Lower lobe of right lung (tissue), 2 donors: ENCODE measurements at regions not wholly inside any gene's neighbourhood (a gene's known extent, or its start where the extent isn't known, plus 50 kb on each side); places are given as distances from the start of the nearest gene placed in this dataset.

Experiments used
- ATAC-seq, 2 donors: fragments of 200-7000 bp; cut with Tn5 transposase; one replicate each; pipeline ENCODE4 v1.9.1; 2020 to 2022; ENCODE audit warnings: mild to moderate bottlenecking in 2 of 2, moderate library complexity in 2 of 2
- DNase-seq: peaks from one replicate; pipeline ENCODE4 v3.0.0-alpha.2; 2020
- H3K27ac ChIP-seq: fragments of 200-600 bp; one replicate; pipeline ENCODE4 v1.8.0; 2022
- H3K27me3 ChIP-seq: fragments of 200-600 bp; one replicate; pipeline ENCODE4 v1.8.0; 2022; ENCODE audit warnings: low read depth
- H3K36me3 ChIP-seq: fragments of 200-600 bp; one replicate; pipeline ENCODE4 v1.8.0; 2022; ENCODE audit warnings: mild to moderate bottlenecking
- H3K4me1 ChIP-seq: fragments of 200-600 bp; one replicate; pipeline ENCODE4 v1.8.0; 2022
- H3K4me3 ChIP-seq: fragments of 200-600 bp; one replicate; pipeline ENCODE4 v1.8.0; 2022; ENCODE audit warnings: mild to moderate bottlenecking
- H3K9me3 ChIP-seq: fragments of 200-600 bp; one replicate; pipeline ENCODE4 v1.8.0; 2022
- intact Hi-C: fragments of 100-400 bp; cut with DNase I; formaldehyde crosslinking; loops from one replicate; pipeline ENCODE4 v1.11.0; 2022
- TF ChIP-seq, protein P1 (sequence below): fragments of 200-600 bp; IDR thresholded peaks from one replicate; pipeline ENCODE4 v1.8.0; 2022; ENCODE audit warnings: antibody characterized with exemption, mild to moderate bottlenecking
- donor health status: DM: no; HTN: yes; CAD: no; lungs with severe emphysema.

DNA sequence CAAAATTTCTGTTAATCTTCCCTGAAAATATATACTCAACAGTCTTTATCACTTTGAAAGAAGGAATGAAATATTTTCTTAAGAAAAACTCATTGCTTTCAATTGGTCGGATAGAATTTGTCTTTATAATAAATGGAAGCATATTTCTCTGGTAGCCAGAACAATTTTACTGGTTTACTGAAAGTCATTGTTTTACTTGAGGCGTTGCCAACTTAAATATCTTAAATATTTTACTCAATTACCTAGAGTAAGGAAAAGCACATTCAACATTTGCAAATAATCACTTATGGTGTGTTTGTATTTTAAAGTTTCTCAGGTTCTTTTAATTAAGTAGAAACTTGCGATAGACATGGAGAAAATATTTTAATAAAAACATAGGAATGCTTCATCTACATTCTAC, 1181.7 kb downstream of the EFNA5 start:
- no peaks in the 10 kb centered on the region for H3K27me3 ChIP-seq
- no peak overlapping the region for H3K4me3 ChIP-seq
- ATAC-seq (no peak), DNase-seq (no peak)
- H3K9me3 ChIP-seq: no peaks in the 10 kb centered on the region
- H3K36me3 ChIP-seq: no peaks in the 10 kb centered on the region
- no peak overlapping the region for H3K27ac ChIP-seq
- intact Hi-C loops: no loop called here
- no peaks in the 10 kb centered on the region for H3K4me1 ChIP-seq
- TF ChIP-seq, protein P1, sequence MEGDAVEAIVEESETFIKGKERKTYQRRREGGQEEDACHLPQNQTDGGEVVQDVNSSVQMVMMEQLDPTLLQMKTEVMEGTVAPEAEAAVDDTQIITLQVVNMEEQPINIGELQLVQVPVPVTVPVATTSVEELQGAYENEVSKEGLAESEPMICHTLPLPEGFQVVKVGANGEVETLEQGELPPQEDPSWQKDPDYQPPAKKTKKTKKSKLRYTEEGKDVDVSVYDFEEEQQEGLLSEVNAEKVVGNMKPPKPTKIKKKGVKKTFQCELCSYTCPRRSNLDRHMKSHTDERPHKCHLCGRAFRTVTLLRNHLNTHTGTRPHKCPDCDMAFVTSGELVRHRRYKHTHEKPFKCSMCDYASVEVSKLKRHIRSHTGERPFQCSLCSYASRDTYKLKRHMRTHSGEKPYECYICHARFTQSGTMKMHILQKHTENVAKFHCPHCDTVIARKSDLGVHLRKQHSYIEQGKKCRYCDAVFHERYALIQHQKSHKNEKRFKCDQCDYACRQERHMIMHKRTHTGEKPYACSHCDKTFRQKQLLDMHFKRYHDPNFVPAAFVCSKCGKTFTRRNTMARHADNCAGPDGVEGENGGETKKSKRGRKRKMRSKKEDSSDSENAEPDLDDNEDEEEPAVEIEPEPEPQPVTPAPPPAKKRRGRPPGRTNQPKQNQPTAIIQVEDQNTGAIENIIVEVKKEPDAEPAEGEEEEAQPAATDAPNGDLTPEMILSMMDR: no peak

DNA sequence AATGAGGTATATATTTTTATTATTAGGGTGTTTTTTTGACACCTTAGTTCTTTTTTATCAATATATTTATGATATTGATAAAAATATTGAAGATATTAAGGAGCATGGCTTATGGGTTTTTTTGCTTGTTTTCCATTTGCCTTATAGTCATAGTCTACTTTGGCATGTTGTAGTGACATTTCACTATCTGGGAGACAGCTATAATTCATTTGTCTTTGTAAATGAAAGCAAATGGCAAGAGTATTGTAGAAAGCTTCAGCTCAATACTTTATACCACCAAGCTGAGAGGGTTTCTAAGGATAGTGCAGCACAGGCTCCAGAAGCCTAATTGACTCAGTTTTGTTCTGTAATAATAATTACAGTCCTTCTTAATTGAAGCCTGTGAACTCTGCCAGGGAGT, 1182.3 kb downstream of the EFNA5 start:
- H3K4me1 ChIP-seq: no peaks in the 10 kb centered on the region
- no peaks in the 10 kb centered on the region for H3K9me3 ChIP-seq
- no peak for ATAC-seq
- no peak for DNase-seq
- intact Hi-C loops: no loop called here
- TF ChIP-seq, protein P1: no peak
- no peak overlapping the region for H3K4me3 ChIP-seq
- no peaks in the 10 kb centered on the region for H3K36me3 ChIP-seq
- H3K27me3 ChIP-seq: no peaks in the 10 kb centered on the region
- no peak overlapping the region for H3K27ac ChIP-seq

DNA sequence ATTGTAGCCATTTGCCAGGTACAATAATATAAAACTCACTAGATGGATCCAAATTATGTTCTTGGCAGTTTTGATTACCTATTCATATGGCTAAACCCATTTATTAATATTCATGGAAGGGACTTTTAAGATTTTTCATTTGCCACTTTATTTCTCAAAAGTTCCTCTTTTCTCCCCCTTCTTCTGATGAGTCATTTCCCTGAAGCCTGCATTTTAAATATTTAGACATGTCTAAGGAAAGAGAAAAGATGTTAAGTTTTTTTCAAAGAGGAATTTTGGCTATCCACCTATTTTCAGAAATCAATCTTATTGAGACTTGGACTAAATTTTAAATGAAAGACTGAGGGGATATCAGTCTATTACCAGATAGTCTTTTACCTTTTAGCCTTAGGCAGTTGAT, 1189.4 kb downstream of the EFNA5 start:
- Histone ChIP-seq H3K36me3 (no peaks in the 10 kb centered on the region), H3K4me1 (no peaks in the 10 kb centered on the region), H3K4me3 (no peak overlapping the region), H3K27me3 (no peaks in the 10 kb centered on the region), H3K9me3 (no peaks in the 10 kb centered on the region), H3K27ac (no peak overlapping the region)
- TF ChIP-seq, protein P1: no peak
- DNase-seq (no peak), ATAC-seq (no peak)
- intact Hi-C loops: no loop called here

DNA sequence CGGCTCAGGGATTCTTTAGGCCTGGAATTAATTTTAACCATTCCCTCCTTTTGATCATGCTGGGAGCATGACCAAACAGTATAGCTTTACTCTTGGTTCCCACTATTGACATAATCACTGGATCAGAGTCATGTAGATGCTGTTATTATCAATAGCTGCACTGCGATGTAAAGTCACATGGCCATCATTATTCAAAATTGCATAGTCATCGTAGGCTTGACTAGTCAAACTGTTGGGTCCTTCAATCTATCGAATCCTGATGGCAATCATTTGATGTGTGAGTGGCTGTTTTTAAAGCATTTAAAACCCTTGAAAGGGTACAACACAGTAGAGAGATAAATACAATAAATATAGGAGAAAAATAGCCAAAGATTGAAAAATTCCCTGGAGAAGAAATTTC, 1194.1 kb downstream of the EFNA5 start:
- ATAC-seq: no peak
- Histone ChIP-seq H3K27me3 (no peaks in the 10 kb centered on the region), H3K4me3 (no peak overlapping the region), H3K36me3 (no peaks in the 10 kb centered on the region), H3K27ac (no peak overlapping the region), H3K4me1 (no peaks in the 10 kb centered on the region), H3K9me3 (no peaks in the 10 kb centered on the region)
- TF ChIP-seq, protein P1: no peak
- intact Hi-C loops: no loop called here
- no peak for DNase-seq

DNA sequence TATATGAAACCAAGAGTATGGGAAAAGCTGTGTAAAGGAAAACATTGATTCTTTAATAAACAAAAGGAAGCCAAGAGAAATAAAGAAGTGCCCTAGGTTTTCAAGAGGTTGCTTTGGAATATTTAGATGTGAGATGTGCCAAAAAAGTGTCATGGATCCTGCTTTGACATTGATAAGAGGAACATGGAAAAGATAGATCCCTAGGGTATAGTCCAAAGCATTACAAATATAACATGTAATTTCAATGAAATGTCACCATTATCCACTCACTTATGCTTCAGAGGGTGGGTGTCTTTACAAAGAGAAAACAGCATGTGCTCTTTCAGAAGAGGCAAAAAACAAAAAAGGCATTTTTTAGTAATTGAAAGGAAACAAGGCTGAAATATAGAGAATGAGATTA, 1196.7 kb downstream of the EFNA5 start:
- ATAC-seq (no peak), DNase-seq (no peak)
- Histone ChIP-seq H3K4me3 (no peak overlapping the region), H3K36me3 (no peaks in the 10 kb centered on the region), H3K27ac (no peak overlapping the region), H3K9me3 (no peaks in the 10 kb centered on the region), H3K4me1 (no peaks in the 10 kb centered on the region), H3K27me3 (no peaks in the 10 kb centered on the region)
- intact Hi-C loops: no loop called here
- TF ChIP-seq, protein P1: no peak

DNA sequence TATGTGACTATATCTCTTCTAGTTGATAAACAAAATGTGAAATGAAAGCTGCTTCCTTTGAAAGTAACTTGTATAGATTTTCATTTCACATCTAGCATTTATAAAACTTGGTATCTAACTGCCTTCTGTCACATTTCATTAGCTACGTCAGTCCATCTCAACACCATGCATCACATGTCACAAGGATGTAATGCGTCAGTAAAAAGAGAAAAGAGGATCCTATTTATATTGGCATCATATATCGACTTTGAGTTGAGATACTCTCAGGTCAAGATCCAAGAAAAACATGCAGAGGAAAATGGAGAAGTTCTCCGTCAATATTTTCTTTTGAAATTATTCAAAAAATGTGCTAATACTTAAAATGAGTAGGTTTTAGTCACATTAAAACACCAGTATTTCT, 1211.2 kb downstream of the EFNA5 start:
- intact Hi-C loops: no loop called here
- no peak for DNase-seq
- no peak for ATAC-seq
- Histone ChIP-seq H3K27me3 (no peaks in the 10 kb centered on the region), H3K27ac (no peak overlapping the region), H3K36me3 (no peaks in the 10 kb centered on the region), H3K4me1 (no peaks in the 10 kb centered on the region), H3K9me3 (no peaks in the 10 kb centered on the region), H3K4me3 (no peak overlapping the region)
- TF ChIP-seq, protein P1: no peak
